ENCODE measurements at regions not wholly inside any gene's neighbourhood (a gene's known extent, or its start where the extent isn't known, plus 50 kb on each side); places are given as distances from the start of the nearest gene placed in this dataset.

DNA sequence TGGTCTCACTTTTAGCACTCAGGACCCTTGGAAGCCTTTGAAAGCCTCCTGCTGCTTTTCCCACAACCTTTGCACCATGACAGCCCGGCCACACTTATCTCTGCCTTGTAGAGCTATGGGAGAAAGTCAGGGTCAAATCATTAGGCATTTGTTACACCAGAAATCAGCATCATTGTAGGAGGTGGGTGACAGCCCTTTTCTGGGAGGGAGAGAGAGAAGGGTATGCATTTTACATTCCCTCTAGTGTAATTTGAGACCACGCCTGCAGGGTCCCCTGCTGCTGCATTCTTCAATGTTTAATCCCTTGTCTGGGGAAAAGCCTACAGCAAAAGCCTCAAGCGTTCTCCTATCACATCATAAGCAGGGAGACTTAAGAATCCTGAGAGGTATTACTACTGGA is 766.8 kb upstream of the FAM98A start:
- DNase-seq (ENCODE audit: low read depth in 2 of 2, low spot score in 1 of 2) = no peak

DNA sequence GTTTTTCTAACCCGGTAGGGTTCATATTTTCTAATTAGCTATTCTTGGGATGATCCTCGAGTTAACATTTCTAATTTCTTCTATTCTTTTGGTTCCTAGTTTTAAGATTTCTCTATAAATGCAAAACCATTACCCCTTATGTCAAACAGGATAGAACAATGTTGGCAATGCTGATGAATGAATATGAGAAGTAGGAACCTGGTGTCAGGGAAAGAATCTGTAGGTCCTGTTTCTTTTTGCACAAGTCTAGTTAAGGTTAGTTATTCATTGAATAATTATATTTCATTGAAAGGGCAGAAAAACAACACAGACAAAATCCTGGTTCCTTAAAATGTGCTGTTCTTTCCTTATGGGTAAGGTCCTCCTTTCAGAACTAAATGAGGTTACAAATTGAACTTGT is 766.4 kb upstream of the FAM98A start:
- no peak for DNase-seq (ENCODE audit: low read depth in 2 of 2, low spot score in 1 of 2)

- DNase-seq (ENCODE audit: low read depth in 2 of 2, low spot score in 1 of 2) = no peak
Observed at GRCh38 chr2:34353509-34354113, 754.5 kb upstream of the FAM98A start.

DNA sequence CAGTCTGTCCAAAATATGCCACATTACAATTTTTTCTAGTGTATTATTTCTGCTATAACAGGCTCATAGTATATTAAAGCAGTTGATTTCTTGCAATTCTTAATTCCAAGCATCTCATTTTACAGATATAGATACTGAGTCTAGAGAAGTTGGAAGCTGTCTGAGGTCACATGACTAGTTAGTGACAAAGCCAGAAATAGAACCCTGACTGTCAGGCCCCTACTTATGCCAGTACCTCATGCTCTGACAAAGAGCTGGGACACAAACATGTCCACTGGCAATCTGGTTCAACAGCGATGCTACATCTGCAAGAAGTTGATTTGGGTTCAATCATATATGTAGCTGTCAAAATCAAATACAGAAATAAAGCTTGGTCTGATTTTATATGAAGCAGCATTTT is 750.4 kb upstream of the FAM98A start:
- no peak for DNase-seq (ENCODE audit: low read depth in 2 of 2, low spot score in 1 of 2)

DNA sequence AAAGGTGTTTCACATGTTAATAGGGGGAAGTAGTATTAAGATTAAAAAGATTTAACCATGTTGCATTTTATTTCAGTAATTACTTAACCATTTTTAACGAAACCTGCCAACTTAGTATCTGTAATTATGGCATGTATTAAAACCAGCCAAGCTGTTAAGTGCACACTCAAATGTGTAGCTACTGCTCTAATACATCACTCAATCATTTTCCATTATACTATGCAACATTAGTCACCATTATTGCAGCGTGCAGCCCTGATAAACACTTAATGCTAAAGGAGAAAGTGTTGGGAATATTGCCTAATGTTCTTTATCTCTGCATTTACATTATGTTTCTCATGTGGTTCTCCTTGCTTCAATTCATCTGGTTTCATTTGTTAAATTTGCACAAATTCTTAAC is 745.9 kb upstream of the FAM98A start:
- DNase-seq (ENCODE audit: low read depth in 2 of 2, low spot score in 1 of 2) = no peak

GRCh38 chr2:34340307-34340706 is 741.2 kb upstream of the FAM98A start:
- DNase-seq (ENCODE audit: low read depth in 2 of 2, low spot score in 1 of 2) = no peak

DNA sequence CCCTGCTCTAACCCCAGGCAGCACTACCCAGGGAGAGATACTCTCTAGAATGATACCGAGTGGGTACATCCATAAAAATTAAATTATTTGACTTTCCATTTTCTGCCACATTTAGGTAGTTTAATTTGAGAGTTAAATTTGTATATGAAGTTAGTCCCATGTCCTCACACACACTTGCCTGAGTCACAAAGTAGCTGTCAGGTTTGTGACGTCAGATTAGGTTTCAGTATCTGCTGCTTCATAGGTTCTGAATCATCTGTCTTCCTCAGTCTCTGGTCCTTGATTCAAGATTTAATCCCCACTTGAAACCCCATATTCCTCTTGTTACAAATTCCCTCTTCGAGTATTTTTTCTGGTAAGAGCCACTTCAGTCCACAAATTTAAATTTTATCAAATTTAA is 738.6 kb upstream of the FAM98A start:
- no peak for DNase-seq (ENCODE audit: low read depth in 2 of 2, low spot score in 1 of 2)

DNA sequence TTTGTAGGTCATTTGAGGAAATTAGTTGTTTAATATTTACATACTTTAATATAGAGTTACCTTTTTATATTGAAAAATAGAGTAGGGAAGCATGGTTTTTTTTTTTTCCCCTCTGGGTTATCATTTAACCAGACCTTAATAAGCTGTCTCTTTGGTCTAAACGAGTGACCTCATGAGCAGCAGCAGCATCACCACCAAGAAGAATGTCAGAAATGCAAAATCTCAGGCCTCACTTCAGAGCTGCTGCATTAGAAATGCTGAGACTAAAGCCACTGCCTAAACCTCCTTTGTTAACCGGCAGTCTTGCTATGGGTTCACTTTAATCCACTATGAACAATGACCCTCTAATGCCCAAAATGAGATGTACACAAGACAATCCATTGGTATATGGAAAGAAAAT is 733.7 kb upstream of the FAM98A start:
- no peak for DNase-seq (ENCODE audit: low read depth in 2 of 2, low spot score in 1 of 2)

GRCh38 chr2:34320056-34320455 is 721.0 kb upstream of the FAM98A start:
- no peak for DNase-seq (ENCODE audit: low read depth in 2 of 2, low spot score in 1 of 2)

GRCh38 chr2:34317797-34318196 is 718.7 kb upstream of the FAM98A start:
- no peak for DNase-seq (ENCODE audit: low read depth in 2 of 2, low spot score in 1 of 2)

DNA sequence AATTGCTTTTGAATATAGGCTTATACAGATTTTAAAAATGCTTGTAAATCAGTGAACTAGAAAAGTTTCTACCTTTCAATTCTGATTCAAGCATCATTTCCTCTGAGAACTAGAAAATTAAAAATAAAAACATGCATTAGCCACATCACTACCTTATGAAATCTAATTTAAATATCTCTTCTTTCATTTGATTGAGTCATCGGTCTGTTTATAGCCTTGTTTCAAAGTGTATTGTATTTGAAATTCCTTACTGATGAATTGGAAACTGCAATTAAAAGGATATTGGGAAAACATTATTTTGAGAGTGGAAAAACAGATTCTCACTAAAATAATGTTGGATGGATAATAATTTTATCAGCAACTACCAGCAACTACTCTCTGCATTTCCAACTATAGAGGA is 717.7 kb upstream of the FAM98A start:
- no peak for DNase-seq (ENCODE audit: low read depth in 2 of 2, low spot score in 1 of 2)

- no peak for DNase-seq (ENCODE audit: low read depth in 2 of 2, low spot score in 1 of 2)
Observed at GRCh38 chr2:34311816-34312215, 712.7 kb upstream of the FAM98A start.

DNA sequence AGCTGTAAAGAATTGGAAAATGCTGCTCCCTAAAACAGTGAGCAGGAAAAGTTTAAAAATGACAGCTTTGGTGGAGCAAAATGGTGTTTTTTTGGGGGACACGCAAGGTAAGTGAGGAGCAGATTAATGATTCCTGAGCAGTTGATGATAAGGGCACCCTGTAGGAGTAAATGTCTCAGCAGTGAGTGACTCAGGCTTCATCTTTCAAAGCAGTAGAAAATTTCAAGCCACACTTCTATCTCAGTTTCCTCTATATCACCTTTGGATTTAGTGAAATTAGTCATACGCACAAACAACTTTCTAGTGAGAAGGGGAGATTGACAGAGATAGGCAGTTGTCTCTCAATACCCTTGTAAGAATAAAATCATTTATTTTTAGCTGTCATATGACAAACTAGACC is 709.0 kb upstream of the FAM98A start:
- no peak for DNase-seq (ENCODE audit: low read depth in 2 of 2, low spot score in 1 of 2)

- DNase-seq (ENCODE audit: low read depth in 2 of 2, low spot score in 1 of 2) = no peak
Observed at GRCh38 chr2:34307636-34308035, 708.5 kb upstream of the FAM98A start.

DNA sequence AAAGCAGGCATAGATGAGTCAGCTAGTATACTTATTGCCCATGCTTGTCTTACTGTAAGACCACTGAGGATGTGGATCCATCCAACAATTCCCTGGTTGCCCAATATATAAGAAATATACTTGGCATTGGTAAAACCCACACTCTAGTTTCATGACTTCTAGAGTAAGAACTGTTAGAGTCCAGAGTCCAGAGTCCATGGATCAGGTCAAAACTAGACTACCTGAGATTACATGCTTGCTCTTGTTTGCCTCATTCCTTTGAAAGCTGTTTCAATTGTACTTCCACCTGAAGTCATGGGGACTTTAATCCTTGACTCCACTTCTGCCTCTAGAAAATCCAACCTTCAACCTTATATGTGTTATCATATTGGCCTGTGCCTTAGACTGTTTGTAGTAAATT is 707.6 kb upstream of the FAM98A start:
- no peak for DNase-seq (ENCODE audit: low read depth in 2 of 2, low spot score in 1 of 2)

DNA sequence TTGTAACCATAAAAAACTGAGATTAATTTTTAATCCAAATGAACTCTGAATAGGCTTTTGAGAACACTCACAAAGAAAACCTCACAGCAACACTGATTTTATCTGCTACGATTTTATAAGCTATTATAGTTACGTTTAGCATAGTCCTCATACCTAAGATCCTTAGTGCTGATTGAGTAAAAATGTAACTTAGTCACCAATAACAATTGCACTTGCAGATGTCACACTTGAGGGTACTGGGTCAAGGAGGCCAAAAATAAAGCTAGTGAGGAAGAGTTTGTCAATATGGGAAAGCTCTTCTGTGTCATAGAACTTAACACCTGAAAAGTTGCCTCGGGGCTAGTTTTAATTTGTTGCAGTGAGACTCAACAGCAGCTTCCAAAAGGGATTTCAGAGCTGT is 706.5 kb upstream of the FAM98A start:
- DNase-seq (ENCODE audit: low read depth in 2 of 2, low spot score in 1 of 2) = no peak

- DNase-seq (ENCODE audit: low read depth in 2 of 2, low spot score in 1 of 2) = no peak
Observed at GRCh38 chr2:34294961-34295360, 695.9 kb upstream of the FAM98A start.

DNA sequence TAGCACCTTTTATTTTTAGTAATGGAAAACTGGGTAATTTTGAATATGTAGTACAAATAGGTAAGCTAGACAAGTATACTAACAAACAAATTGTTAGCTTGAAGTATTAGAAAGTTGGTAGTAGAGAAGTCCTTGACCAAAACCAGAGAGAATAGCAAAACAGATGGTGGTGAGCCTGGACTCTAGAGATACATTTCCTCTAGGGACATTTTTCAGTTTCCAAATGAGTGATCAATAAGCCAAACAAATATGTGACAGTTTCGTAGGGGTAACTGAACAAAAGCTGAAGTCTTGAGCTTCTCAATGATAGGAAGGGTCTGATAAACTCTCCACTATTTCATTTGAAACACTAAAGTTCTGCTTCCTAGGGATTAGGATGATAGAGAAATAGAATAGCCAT is 692.0 kb upstream of the FAM98A start:
- DNase-seq (ENCODE audit: low read depth in 2 of 2, low spot score in 1 of 2) = no peak

DNA sequence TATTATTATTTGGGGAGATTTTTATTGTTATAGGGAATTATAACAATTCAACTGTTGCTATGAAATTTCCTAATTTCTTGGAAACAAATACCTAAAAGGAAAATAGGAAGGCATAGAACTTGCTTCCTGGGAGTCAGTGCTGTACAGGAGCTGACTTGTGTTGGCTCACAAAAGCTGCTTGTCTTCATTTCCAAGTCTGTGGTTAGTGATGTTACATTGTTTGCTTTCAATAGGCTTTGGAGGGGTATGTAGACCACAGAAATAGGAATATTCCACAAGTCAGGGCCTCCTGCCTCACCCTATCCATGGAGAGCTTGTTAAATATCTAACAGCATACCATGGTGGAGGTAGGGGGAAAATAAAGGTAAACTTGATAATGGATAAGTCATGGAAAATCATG is 688.9 kb upstream of the FAM98A start:
- no peak for DNase-seq (ENCODE audit: low read depth in 2 of 2, low spot score in 1 of 2)

DNA sequence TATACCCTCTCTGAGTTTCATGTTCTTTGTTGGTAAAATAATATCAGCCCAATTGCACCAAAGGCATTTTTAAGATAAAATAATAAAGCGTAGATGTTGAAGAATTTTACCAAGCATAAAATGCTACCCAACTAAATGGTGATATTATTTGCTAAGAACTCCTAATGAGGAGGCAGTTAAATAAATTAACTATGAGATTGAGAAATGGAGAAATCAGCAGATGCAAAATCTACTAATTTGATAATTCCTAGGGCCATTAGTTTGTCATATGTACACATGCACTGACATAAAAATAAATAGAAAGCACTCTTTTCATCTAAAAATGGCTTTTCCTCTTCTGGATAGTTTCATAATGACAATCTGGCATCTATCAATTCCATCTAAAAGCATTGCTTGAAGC is 681.5 kb upstream of the FAM98A start:
- DNase-seq (ENCODE audit: low read depth in 2 of 2, low spot score in 1 of 2) = no peak

- DNase-seq (ENCODE audit: low read depth in 2 of 2, low spot score in 1 of 2) = no peak
Observed at GRCh38 chr2:34266908-34267697, 668.0 kb upstream of the FAM98A start.

DNA sequence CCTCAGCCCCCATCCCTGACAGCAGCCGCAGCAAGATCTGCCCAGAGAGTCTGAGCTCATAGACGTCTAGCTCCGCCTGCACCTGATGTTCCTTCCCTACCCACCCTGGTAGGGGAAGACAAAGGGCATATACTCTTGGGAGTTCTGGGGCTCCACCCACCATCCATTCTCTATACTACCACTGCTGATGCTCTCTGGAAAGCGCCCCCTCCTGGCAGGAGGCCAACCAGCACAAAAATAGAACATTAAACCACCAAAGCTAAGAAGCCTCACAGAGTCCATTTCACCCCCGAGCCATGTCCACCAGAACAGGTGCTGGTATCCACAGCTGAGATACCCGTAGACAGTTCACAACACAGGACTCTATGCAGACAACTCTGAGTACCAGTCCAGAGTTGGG is 662.6 kb upstream of the FAM98A start:
- no peak for DNase-seq (ENCODE audit: low read depth in 2 of 2, low spot score in 1 of 2)

DNA sequence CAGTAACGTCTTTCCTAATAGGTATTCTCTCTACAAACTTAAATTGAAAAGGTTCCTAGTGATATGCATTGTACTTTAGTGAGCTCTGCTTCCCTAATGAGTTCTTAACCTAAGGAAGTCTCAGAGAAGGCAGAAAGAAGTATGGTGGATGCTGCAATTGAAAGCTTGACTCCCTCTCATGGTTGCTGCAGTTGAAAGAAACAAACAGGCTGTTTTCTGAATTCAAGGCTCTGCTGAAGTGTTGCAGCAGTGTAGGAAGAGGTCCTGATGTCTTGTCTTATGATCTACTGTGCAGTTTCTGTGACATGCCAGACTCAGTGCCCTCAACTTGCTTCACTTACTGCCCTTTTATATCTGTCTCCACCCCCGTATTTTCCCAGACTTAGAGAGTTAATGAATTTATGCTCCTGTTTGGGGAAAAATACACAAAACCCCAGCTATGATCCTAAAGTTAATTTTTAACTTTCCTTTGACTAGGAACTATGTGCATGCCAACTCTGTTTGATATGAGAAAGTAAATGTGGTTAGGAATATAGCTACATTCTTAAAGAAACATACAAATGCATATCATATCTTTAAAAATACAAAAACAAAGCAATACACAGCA is 655.3 kb upstream of the FAM98A start:
- no peak for DNase-seq (ENCODE audit: low read depth in 2 of 2, low spot score in 1 of 2)
